Thoracic aorta (tissue), 2 donors: ENCODE measurements at regions not wholly inside any gene's neighbourhood (a gene's known extent, or its start where the extent isn't known, plus 50 kb on each side); places are given as distances from the start of the nearest gene placed in this dataset.

Experiments
- ATAC-seq: fragments of 150-250 bp; one replicate; pipeline ENCODE4 v1.8.0; 2017; ENCODE audit warnings: low read depth; ENCODE audit not compliant: insufficient number of reproducible peaks, low FRiP score
- DNase-seq: peaks from one replicate; pipeline ENCODE4 v3.0.0-alpha.2; 2020; ENCODE audit warnings: low spot score
- H3K27ac ChIP-seq, 2 donors: fragments of 200-600 bp; sonication (generic); 1 replicate in 1 of 2; 2 replicates in 1 of 2; pipeline ENCODE4 v1.5.1; 2016; ENCODE audit warnings: mild to moderate bottlenecking in 2 of 2, moderate library complexity in 2 of 2
- H3K27me3 ChIP-seq: fragments of 200-600 bp; sonication (generic); replicated peaks from 2 replicates; pipeline ENCODE4 v1.6.0; 2016; ENCODE audit warnings: mild to moderate bottlenecking; ENCODE audit not compliant: insufficient read depth
- H3K36me3 ChIP-seq: fragments of 200-600 bp; sonication (generic); one replicate; pipeline ENCODE4 v1.5.1; 2016
- H3K4me1 ChIP-seq, 2 donors: fragments of 200-600 bp; sonication (generic); 1 replicate in 1 of 2; 2 replicates in 1 of 2; pipeline versions ENCODE4 v1.5.1 to v1.6.0; 2016; ENCODE audit warnings: low read depth in 2 of 2, mild to moderate bottlenecking in 1 of 2; ENCODE audit not compliant: control insufficient read depth in 1 of 2
- H3K4me3 ChIP-seq: fragments of 200-600 bp; sonication (generic); 2 replicates; pipeline ENCODE4 v1.5.1; 2016; ENCODE audit warnings: mild to moderate bottlenecking
- H3K9me3 ChIP-seq: fragments of 200-600 bp; sonication (generic); 2 replicates; pipeline ENCODE4 v1.5.1; 2016
- CTCF ChIP-seq: fragments of 200-600 bp; sonication (generic); IDR thresholded peaks from one replicate; pipeline ENCODE4 v1.5.1; 2019; ENCODE audit warnings: antibody characterized with exemption

GRCh38 chr18:1995041-1995612, 576.2 kb downstream of the METTL4 start:
- no peak overlapping the region for H3K27ac ChIP-seq
- no peak for TF ChIP-seq CTCF
- H3K36me3 ChIP-seq = no peaks in the 10 kb centered on the region
- H3K4me1 ChIP-seq = no peaks in the 10 kb centered on the region
- H3K4me3 ChIP-seq = no peak overlapping the region
- H3K27me3 ChIP-seq = no peaks in the 10 kb centered on the region
- DNase-seq (no peak), ATAC-seq (no peak)
- H3K9me3 ChIP-seq = no peaks in the 10 kb centered on the region

GRCh38 chr18:1998121-1998520, 573.2 kb downstream of the METTL4 start:
- ATAC-seq (no peak), DNase-seq (no peak)
- Histone ChIP-seq H3K4me3 (no peak overlapping the region), H3K36me3 (no peaks in the 10 kb centered on the region), H3K9me3 (no peaks in the 10 kb centered on the region), H3K4me1 (no peaks in the 10 kb centered on the region), H3K27ac (no peak overlapping the region), H3K27me3 (no peaks in the 10 kb centered on the region)
- no peak for TF ChIP-seq CTCF

GRCh38 chr18:1999387-1999786, 571.9 kb downstream of the METTL4 start:
- no peaks in the 10 kb centered on the region for H3K4me1 ChIP-seq
- no peaks in the 10 kb centered on the region for H3K9me3 ChIP-seq
- no peaks in the 10 kb centered on the region for H3K27me3 ChIP-seq
- H3K36me3 ChIP-seq = no peaks in the 10 kb centered on the region
- no peak for ATAC-seq
- DNase-seq = no peak
- no peak overlapping the region for H3K27ac ChIP-seq
- no peak overlapping the region for H3K4me3 ChIP-seq
- TF ChIP-seq CTCF = no peak

GRCh38 chr18:2002151-2002550, 569.2 kb downstream of the METTL4 start:
- H3K36me3 ChIP-seq = no peaks in the 10 kb centered on the region
- H3K27ac ChIP-seq = no peak overlapping the region
- TF ChIP-seq CTCF = no peak
- DNase-seq (no peak), ATAC-seq (no peak)
- no peaks in the 10 kb centered on the region for H3K9me3 ChIP-seq
- H3K4me1 ChIP-seq = no peaks in the 10 kb centered on the region
- H3K4me3 ChIP-seq = no peak overlapping the region
- no peaks in the 10 kb centered on the region for H3K27me3 ChIP-seq

- DNase-seq (no peak), ATAC-seq (no peak)
- no peaks in the 10 kb centered on the region for H3K9me3 ChIP-seq
- no peaks in the 10 kb centered on the region for H3K4me1 ChIP-seq
- H3K36me3 ChIP-seq = no peaks in the 10 kb centered on the region
- H3K27ac ChIP-seq = no peak overlapping the region
- no peaks in the 10 kb centered on the region for H3K27me3 ChIP-seq
- TF ChIP-seq CTCF = no peak
- no peak overlapping the region for H3K4me3 ChIP-seq
Measured at GRCh38 chr18:2002604-2003003, 568.7 kb downstream of the METTL4 start.
